ENCODE measurements at regions not wholly inside any gene's neighbourhood (a gene's known extent, or its start where the extent isn't known, plus 50 kb on each side); places are given as distances from the start of the nearest gene placed in this dataset.

- Histone ChIP-seq H3K23me2 (ENCODE audit: low read depth, low read length) (no peaks in the 10 kb centered on the region), H3K4ac (replicated peaks; ENCODE audit: insufficient read length, low read depth, low read length) (no peak overlapping the region), H3K27ac (ENCODE audit: low read depth, low read length) (no peak overlapping the region), H4K5ac (ENCODE audit: insufficient read length, low read depth, low read length) (no peak overlapping the region), H4K8ac (ENCODE audit: extremely low read depth, insufficient read depth, low read length) (no peak overlapping the region), H2AK5ac (ENCODE audit: low read depth, low read length) (no peak overlapping the region), H2BK15ac (ENCODE audit: low read length) (no peak overlapping the region), H3K18ac (ENCODE audit: extremely low read depth, low read length) (no peak overlapping the region), H3K9ac (replicated peaks in 1 of 4; ENCODE audit: extremely low read depth in 1 of 4, low read depth in 3 of 4, low read length in 3 of 4) (no peak overlapping the region), H3K23ac (ENCODE audit: insufficient read length) (no peak overlapping the region), H3K14ac (ENCODE audit: insufficient read length) (no peak overlapping the region), H4K91ac (replicated peaks; ENCODE audit: insufficient read length, low read length) (no peak overlapping the region), H3K4me2 (ENCODE audit: insufficient read depth in 1 of 2, low read depth in 2 of 2, low read length in 2 of 2) (no peak overlapping the region), H4K20me1 (replicated peaks in 1 of 2; ENCODE audit: control insufficient read depth in 1 of 2, insufficient read depth in 2 of 2, low read length in 2 of 2) (no peaks in the 10 kb centered on the region), H3K79me1 (ENCODE audit: low read depth, low read length) (no peaks in the 10 kb centered on the region), H2BK5ac (ENCODE audit: low read depth, low read length) (no peak overlapping the region), H2BK20ac (ENCODE audit: low read length) (no peak overlapping the region), H3K9me3 (ENCODE audit: insufficient read depth in 2 of 2, low read depth in 1 of 2, low read length in 1 of 2) (no peaks in the 10 kb centered on the region), H2BK120ac (replicated peaks; ENCODE audit: low read depth, low read length) (no peak overlapping the region), H3K36me3 (ENCODE audit: control insufficient read depth in 2 of 4, insufficient read depth in 4 of 4, low read length in 3 of 4) (no peaks in the 10 kb centered on the region), H3K79me2 (ENCODE audit: control insufficient read depth in 1 of 2, insufficient read depth in 2 of 2, low read length in 2 of 2) (no peaks in the 10 kb centered on the region), H2AFZ (ENCODE audit: low read length) (no peak overlapping the region), H3K4me1 (replicated peaks in 1 of 4; ENCODE audit: control insufficient read depth in 3 of 4, insufficient read depth in 4 of 4, low read length in 3 of 4) (no peaks in the 10 kb centered on the region), H3K27me3 (replicated peaks in 1 of 4; ENCODE audit: control insufficient read depth in 3 of 4, extremely low read depth in 1 of 4, insufficient read depth in 3 of 4, low read length in 3 of 4) (no peaks in the 10 kb centered on the region), H2BK12ac (ENCODE audit: low read depth, low read length) (no peak overlapping the region), H3K4me3 (ENCODE audit: extremely low read depth in 1 of 4, insufficient read depth in 2 of 4, low read depth in 3 of 4, low read length in 4 of 4) (no peak overlapping the region), H3K56ac (replicated peaks; ENCODE audit: insufficient read length, low read depth, low read length) (no peak overlapping the region)
- POLR2A ChIA-PET (ENCODE audit: partially characterized antibody), result no interaction called here
- TF ChIP-seq RXRA (IDR thresholded peaks at IDR 0.05; ENCODE audit: insufficient read depth, low read depth, low read length) (no peak), RNF2 (IDR thresholded peaks at IDR 0.05; ENCODE audit: borderline replicate concordance, low read depth, low read length, missing control alignments, poor library complexity, severe bottlenecking) (no peak), JUND (IDR thresholded peaks at IDR 0.05; ENCODE audit: low read length) (no peak), ATF3 (IDR thresholded peaks at IDR 0.05; ENCODE audit: insufficient read depth, low read depth, low read length) (no peak), ASH2L (IDR thresholded peaks at IDR 0.05; ENCODE audit: low read length) (no peak), SUZ12 (IDR thresholded peaks at IDR 0.05; ENCODE audit: low read length) (no peak), YY1 (IDR thresholded peaks at IDR 0.05; ENCODE audit: low read depth, low read length) (no peak), TCF12 (IDR thresholded peaks at IDR 0.05; ENCODE audit: low read depth, low read length) (no peak)
- DNase-seq (ENCODE audit: low read depth in 1 of 2, low spot score in 2 of 2) (no peak), FAIRE-seq (no peak)
- CTCF ChIA-PET (ENCODE audit: partially characterized antibody), result no interaction called here
- 94% methylated on average over 1 of the region's 1 CpG; no CpG with 5 or more reads in 1 of the 2 experiments for WGBS, 2 experiments (ENCODE audit: extremely low coverage in 1 of 2, insufficient coverage in 1 of 2, insufficient read length in 1 of 2, insufficient replicate concordance in 2 of 2, low coverage in 1 of 2, low lambda C conversion rate in 2 of 2, missing lambda C conversion rate in 1 of 2)
These were observed 169.8 kb upstream of the DUSP10 start for GRCh38 chr1:221911714-221912113.

Data from H1 (cell line).